Common myeloid progenitor, CD34-positive (primary cell): ENCODE measurements at regions not wholly inside any gene's neighbourhood (a gene's known extent, or its start where the extent isn't known, plus 50 kb on each side); places are given as distances from the start of the nearest gene placed in this dataset.

Experiments used
- CTCF ChIA-PET: fragments of 350-600 bp; sonication (Branson Sonifier 250); formaldehyde crosslinking; loops from one replicate; lab custom pipeline; 2021; ENCODE audit warnings: antibody characterized with exemption; lab: Charles Lee
- POLR2A ChIA-PET: fragments of 350-600 bp; sonication (Branson Sonifier 250); formaldehyde crosslinking; loops from one replicate; lab custom pipeline; 2021; ENCODE audit warnings: antibody characterized with exemption; lab: Charles Lee
- DNase-seq, 3 donors: peaks; one replicate each; pipeline versions ENCODE4 v3.0.0 to v3.0.0-alpha.2; 2013
- H3K27ac ChIP-seq, 2 experiments: 1 replicate in 1 of 2; 2 replicates in 1 of 2; pipeline ENCODE4 v1.7.0; 2013; ENCODE audit warnings: inconsistent platforms in 2 of 2, low read length in 2 of 2, mild to moderate bottlenecking in 2 of 2, low read depth in 1 of 2, moderate library complexity in 1 of 2; ENCODE audit not compliant: severe bottlenecking in 2 of 2, insufficient read depth in 1 of 2, poor library complexity in 1 of 2
- H3K27me3 ChIP-seq, 5 experiments: replicated peaks in 2 of 5; 1 replicate in 3 of 5; 2 replicates in 2 of 5; pipeline versions ENCODE4 v1.6.1 to v1.7.0; 2013; ENCODE audit warnings: low read length in 4 of 5, mild to moderate bottlenecking in 2 of 5, moderate library complexity in 2 of 5, inconsistent platforms in 1 of 5; ENCODE audit not compliant: insufficient read depth in 5 of 5, control insufficient read depth in 4 of 5
- H3K36me3 ChIP-seq, 4 experiments: 1 replicate in 2 of 4; 2 replicates in 2 of 4; pipeline versions ENCODE4 v1.6.1 to v1.7.0; 2013; ENCODE audit warnings: low read length in 3 of 4, control low read depth in 1 of 4, mild to moderate bottlenecking in 1 of 4; ENCODE audit not compliant: control insufficient read depth in 4 of 4, insufficient read depth in 4 of 4
- H3K4me1 ChIP-seq, 4 experiments: 1 replicate in 3 of 4; 2 replicates in 1 of 4; pipeline versions ENCODE4 v1.6.1 to v1.7.1; 2013; ENCODE audit warnings: low read length in 3 of 4, mild to moderate bottlenecking in 3 of 4, control low read depth in 1 of 4, inconsistent platforms in 1 of 4, moderate library complexity in 1 of 4; ENCODE audit not compliant: control insufficient read depth in 4 of 4, insufficient read depth in 4 of 4; ENCODE audit errors: control extremely low read depth in 1 of 4
- H3K4me3 ChIP-seq, 7 experiments: 1 replicate in 4 of 7; 2 replicates in 3 of 7; pipeline versions ENCODE4 v1.5.1 to v1.7.0; 2013; ENCODE audit warnings: mild to moderate bottlenecking in 7 of 7, low read length in 6 of 7, moderate library complexity in 6 of 7, inconsistent platforms in 2 of 7, low read depth in 2 of 7, control low read depth in 1 of 7; ENCODE audit not compliant: insufficient read depth in 4 of 7, control insufficient read depth in 1 of 7; ENCODE audit errors: extremely low read depth in 1 of 7
- H3K9me3 ChIP-seq, 5 experiments: 1 replicate in 4 of 5; 2 replicates in 1 of 5; pipeline versions ENCODE4 v1.6.1 to v1.7.1; 2013; ENCODE audit warnings: low read length in 4 of 5, mild to moderate bottlenecking in 2 of 5, inconsistent platforms in 1 of 5, low read depth in 1 of 5, moderate library complexity in 1 of 5; ENCODE audit not compliant: control insufficient read depth in 4 of 5, insufficient read depth in 2 of 5; ENCODE audit errors: control extremely low read depth in 1 of 5
- WGBS: methylation state at CpG from one replicate; pipeline ENCODE4 v1.1.5; 2013; ENCODE audit not compliant: insufficient coverage; 5-methylcytosine and 5-hydroxymethylcytosine counted together

- H3K27me3 ChIP-seq = peaks cover 0 to 12% (median 1%) of the 10 kb centered on the region in 5 experiments
- CTCF ChIA-PET = no interaction called here
- H3K9me3 ChIP-seq = peaks cover 0 to 16% (median 7%) of the 10 kb centered on the region in 5 experiments
- H3K36me3 ChIP-seq = no peaks in the 10 kb centered on the region
- 40% methylated on average over 2 of the region's 6 CpGs for WGBS
- H3K27ac ChIP-seq = no peak overlapping the region
- no peak for DNase-seq
- no peaks in the 10 kb centered on the region for H3K4me1 ChIP-seq
- H3K4me3 ChIP-seq = no peak overlapping the region
- POLR2A ChIA-PET = no interaction called here
These were observed 125.3 kb downstream of the TWIST2 start for GRCh38 chr2:238973038-238973739.

- ChIA-PET CTCF (no interaction called here), POLR2A (no interaction called here)
- H3K36me3 ChIP-seq = no peaks in the 10 kb centered on the region
- H3K4me1 ChIP-seq = no peaks in the 10 kb centered on the region
- peaks cover 0 to 12% (median 1%) of the 10 kb centered on the region in 5 experiments for H3K27me3 ChIP-seq
- no peak for DNase-seq
- no peak overlapping the region for H3K27ac ChIP-seq
- no CpG with 5 or more reads among the region's 4 CpGs for WGBS
- no peak overlapping the region for H3K4me3 ChIP-seq
- peaks cover 0 to 18% (median 7%) of the 10 kb centered on the region in 5 experiments for H3K9me3 ChIP-seq
These were observed 126.2 kb downstream of the TWIST2 start for GRCh38 chr2:238974081-238974480.

- DNase-seq = no peak
- Histone ChIP-seq H3K4me3 (no peak overlapping the region), H3K4me1 (no peaks in the 10 kb centered on the region), H3K9me3 (peaks cover 0 to 18% (median 7%) of the 10 kb centered on the region in 5 experiments), H3K36me3 (no peaks in the 10 kb centered on the region), H3K27me3 (peaks cover 0 to 12% (median 3%) of the 10 kb centered on the region in 5 experiments), H3K27ac (no peak overlapping the region)
- POLR2A ChIA-PET = no interaction called here
- 100% methylated on average over 3 of the region's 6 CpGs for WGBS
- CTCF ChIA-PET = no interaction called here
These were observed 126.7 kb downstream of the TWIST2 start for GRCh38 chr2:238974501-238975166.

- ChIA-PET CTCF (no interaction called here), POLR2A (interaction anchor here (0.6 kb wide), 1 partner anchor 116 kb away, joined by 3 read pairs; no protein-coding TSS in a partner anchor)
- Histone ChIP-seq H3K36me3 (no peaks in the 10 kb centered on the region), H3K9me3 (peaks cover 0 to 18% (median 7%) of the 10 kb centered on the region in 5 experiments), H3K4me3 (no peak overlapping the region), H3K27me3 (peaks cover 0 to 9% (median 6%) of the 10 kb centered on the region in 5 experiments), H3K27ac (no peak overlapping the region), H3K4me1 (no peaks in the 10 kb centered on the region)
- no CpG with 5 or more reads among the region's 2 CpGs for WGBS
- no peak for DNase-seq
These were observed 127.5 kb downstream of the TWIST2 start for GRCh38 chr2:238975408-238975807.

GRCh38 chr2:238978497-238978896 lies 130.6 kb downstream of the TWIST2 start:
- no peaks in the 10 kb centered on the region for H3K4me1 ChIP-seq
- 100% methylated on average over 3 of the region's 4 CpGs for WGBS

GRCh38 chr2:238979636-238980035 lies 131.8 kb downstream of the TWIST2 start:
- no peak for DNase-seq
- Histone ChIP-seq H3K4me1 (no peaks in the 10 kb centered on the region), H3K36me3 (no peaks in the 10 kb centered on the region), H3K4me3 (no peak overlapping the region), H3K9me3 (peaks cover 0 to 15% (median 5%) of the 10 kb centered on the region in 5 experiments), H3K27ac (no peak overlapping the region), H3K27me3 (peaks cover 0 to 4% (median 3%) of the 10 kb centered on the region in 5 experiments)
- ChIA-PET POLR2A (no interaction called here), CTCF (no interaction called here)
- 80% methylated on average over 3 of the region's 4 CpGs for WGBS

More at GRCh38 chr2:238978497-238978896, 130.6 kb downstream of the TWIST2 start:
- Histone ChIP-seq H3K27me3 (peaks cover 0 to 7% (median 4%) of the 10 kb centered on the region in 5 experiments), H3K36me3 (no peaks in the 10 kb centered on the region), H3K4me3 (no peak overlapping the region), H3K9me3 (peaks cover 0 to 18% (median 7%) of the 10 kb centered on the region in 5 experiments), H3K27ac (no peak overlapping the region)
- CTCF ChIA-PET = no interaction called here
- DNase-seq = no peak
- POLR2A ChIA-PET = no interaction called here
